Progenitor cell of endocrine pancreas (in vitro differentiated cells): ENCODE measurements at regions not wholly inside any gene's neighbourhood (a gene's known extent, or its start where the extent isn't known, plus 50 kb on each side); places are given as distances from the start of the nearest gene placed in this dataset.
"Not testable (repeated sequence)": the region's sequence is repeated elsewhere in the genome, so short reads cannot be mapped to it uniquely, and the experiment has no call there.

ENCODE experiments used
- DNase-seq: peaks from one replicate; pipeline ENCODE4 v3.0.0; 2021; ENCODE audit warnings: low spot score; ENCODE audit not compliant: unreplicated experiment
- H3K27ac Mint-ChIP-seq: 2 replicates; pipeline ENCODE4 v1.8.0; 2021; ENCODE audit warnings: mild to moderate bottlenecking, moderate library complexity, mixed read lengths
- H3K27me3 Mint-ChIP-seq: 2 replicates; pipeline ENCODE4 v1.8.0; 2021; ENCODE audit warnings: mixed read lengths
- H3K36me3 Mint-ChIP-seq: 2 replicates; pipeline ENCODE4 v1.8.0; 2022; ENCODE audit warnings: mixed read lengths; ENCODE audit not compliant: insufficient read depth
- H3K4me1 Mint-ChIP-seq: 2 replicates; pipeline ENCODE4 v1.8.0; 2021; ENCODE audit warnings: low read depth, mixed read lengths
- H3K4me3 Mint-ChIP-seq: 2 replicates; pipeline ENCODE4 v1.8.0; 2021; ENCODE audit warnings: low read depth, mild to moderate bottlenecking, moderate library complexity, mixed read lengths
- H3K9me3 Mint-ChIP-seq: 2 replicates; pipeline ENCODE4 v1.8.0; 2021; ENCODE audit warnings: low read depth, mixed read lengths
- TF ChIP-seq, protein P1 (sequence below): fragments of 200-600 bp; sonication (generic); IDR thresholded peaks from one replicate; pipeline ENCODE4 v1.5.0; 2021; ENCODE audit warnings: antibody characterized with exemption, mild to moderate bottlenecking; ENCODE audit not compliant: unreplicated experiment

DNA sequence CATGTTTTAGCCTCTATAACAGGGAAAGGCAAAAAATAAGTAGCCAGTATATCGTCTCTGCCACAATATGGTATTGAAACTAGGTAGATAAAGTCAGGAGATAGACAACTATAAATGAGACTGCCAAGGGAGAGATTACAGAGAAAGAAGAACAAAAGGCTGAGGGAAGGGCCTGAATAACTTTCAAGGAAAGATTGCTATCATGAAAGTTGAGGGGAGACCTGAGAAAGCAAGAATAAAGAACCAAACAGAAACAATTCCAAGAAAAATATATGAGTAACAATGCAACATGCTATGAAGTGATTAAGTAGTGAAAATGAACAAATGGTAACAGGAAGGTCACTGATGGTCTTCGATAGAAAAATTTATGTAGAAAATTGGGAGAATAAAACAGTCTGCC is 690.1 kb downstream of the METTL15 start:
- Mint-ChIP-seq H3K27ac (no peak overlapping the region), H3K4me3 (no peak overlapping the region), H3K36me3 (no peaks in the 10 kb centered on the region), H3K27me3 (peaks cover 14% of the 10 kb centered on the region), H3K9me3 (no peaks in the 10 kb centered on the region), H3K4me1 (no peaks in the 10 kb centered on the region)
- no peak for DNase-seq
- TF ChIP-seq, protein P1, sequence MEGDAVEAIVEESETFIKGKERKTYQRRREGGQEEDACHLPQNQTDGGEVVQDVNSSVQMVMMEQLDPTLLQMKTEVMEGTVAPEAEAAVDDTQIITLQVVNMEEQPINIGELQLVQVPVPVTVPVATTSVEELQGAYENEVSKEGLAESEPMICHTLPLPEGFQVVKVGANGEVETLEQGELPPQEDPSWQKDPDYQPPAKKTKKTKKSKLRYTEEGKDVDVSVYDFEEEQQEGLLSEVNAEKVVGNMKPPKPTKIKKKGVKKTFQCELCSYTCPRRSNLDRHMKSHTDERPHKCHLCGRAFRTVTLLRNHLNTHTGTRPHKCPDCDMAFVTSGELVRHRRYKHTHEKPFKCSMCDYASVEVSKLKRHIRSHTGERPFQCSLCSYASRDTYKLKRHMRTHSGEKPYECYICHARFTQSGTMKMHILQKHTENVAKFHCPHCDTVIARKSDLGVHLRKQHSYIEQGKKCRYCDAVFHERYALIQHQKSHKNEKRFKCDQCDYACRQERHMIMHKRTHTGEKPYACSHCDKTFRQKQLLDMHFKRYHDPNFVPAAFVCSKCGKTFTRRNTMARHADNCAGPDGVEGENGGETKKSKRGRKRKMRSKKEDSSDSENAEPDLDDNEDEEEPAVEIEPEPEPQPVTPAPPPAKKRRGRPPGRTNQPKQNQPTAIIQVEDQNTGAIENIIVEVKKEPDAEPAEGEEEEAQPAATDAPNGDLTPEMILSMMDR = no peak

DNA sequence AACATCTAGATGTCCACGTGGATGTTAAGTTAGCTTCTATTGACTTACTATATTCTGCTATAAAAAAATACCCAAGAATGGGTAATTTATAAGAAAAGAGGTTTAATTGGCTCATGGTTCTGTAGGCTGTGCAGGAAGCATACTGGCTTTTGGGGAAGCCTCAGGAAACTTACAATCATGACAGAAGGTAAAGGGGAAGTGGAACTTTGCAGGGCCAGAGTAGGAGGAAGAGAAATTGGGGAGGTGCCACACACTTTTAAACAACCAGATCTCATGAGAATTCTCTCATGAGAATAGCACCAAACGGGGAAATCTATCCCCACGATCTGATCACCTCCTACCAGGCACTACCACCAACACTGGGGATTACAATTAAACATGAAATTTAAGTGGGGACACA is 689.3 kb downstream of the METTL15 start:
- no peak for DNase-seq
- Mint-ChIP-seq H3K27me3 (peaks cover 6% of the 10 kb centered on the region), H3K27ac (no peak overlapping the region), H3K36me3 (no peaks in the 10 kb centered on the region), H3K4me1 (no peaks in the 10 kb centered on the region), H3K9me3 (no peaks in the 10 kb centered on the region), H3K4me3 (no peak overlapping the region)
- TF ChIP-seq, protein P1 = no peak

DNA sequence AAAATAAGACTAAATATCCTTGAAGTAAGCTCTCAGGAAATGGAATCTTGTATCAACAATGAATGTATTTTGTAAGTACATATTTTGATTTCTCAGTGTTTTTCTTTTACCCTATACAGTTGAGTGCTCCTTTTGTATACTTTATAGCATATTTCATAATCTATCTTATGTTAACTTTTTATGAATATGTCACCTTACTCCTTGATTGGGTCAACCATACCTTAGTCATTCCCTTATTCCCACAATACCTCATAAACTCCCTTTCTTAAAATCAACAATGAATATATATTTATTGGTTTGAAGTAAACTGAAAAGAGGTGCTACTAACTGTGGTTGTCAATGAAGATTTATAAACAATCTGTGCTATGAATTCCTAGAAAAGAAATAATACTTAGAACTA is 686.2 kb downstream of the METTL15 start:
- Mint-ChIP-seq H3K36me3 (peaks cover 1% of the 10 kb centered on the region), H3K27me3 (no peaks in the 10 kb centered on the region), H3K9me3 (peaks cover 15% of the 10 kb centered on the region), H3K27ac (no peak overlapping the region), H3K4me3 (no peak overlapping the region), H3K4me1 (no peaks in the 10 kb centered on the region)
- TF ChIP-seq, protein P1 = no peak
- DNase-seq = no peak

DNA sequence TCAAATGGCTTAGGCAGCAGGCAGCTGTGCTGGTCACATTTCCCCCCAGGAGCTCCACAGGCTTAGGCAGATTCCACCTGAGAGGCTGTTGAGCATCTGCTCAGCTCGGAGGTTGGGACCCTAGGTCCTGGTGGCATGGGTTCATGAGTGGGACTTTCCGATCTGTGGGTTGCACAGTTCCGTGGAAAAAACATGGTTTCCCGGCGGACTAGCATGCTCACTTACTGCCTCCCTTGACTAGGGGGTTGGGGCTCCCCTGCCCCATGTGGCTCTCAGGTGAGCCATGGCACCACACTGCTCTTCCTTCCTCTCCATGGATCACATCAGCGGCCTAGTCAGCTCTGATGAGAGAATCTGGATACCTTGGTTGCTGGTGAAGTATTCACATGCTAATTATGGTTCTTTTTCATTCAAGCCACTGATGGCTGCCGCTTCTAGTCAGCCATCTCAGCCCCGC is 685.1 kb downstream of the METTL15 start:
- DNase-seq = no peak
- H3K4me3 Mint-ChIP-seq = no peak overlapping the region
- peaks cover 15% of the 10 kb centered on the region for H3K9me3 Mint-ChIP-seq

DNA sequence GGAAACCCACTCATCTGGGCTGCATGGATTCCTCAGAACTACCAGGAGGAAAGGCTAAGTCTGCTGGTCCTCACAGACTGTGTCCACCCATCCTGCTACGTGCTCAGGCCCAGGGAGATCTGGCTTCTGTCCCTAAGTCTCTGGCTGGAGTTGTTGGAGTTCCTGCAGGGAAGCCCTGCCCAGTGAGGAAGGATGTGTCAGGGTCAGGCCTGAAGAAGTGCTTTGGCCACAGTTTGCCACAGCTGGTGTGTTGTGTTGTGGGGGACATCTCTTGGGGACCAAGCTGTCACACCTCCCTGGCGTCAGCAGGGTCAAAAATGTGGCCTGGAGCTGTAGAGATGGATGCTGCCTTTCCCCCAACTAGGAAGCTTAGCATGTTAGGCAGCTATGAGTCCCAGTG is 684.7 kb downstream of the METTL15 start:
- Mint-ChIP-seq H3K4me1 (no peaks in the 10 kb centered on the region), H3K27me3 (no peaks in the 10 kb centered on the region), H3K27ac (no peak overlapping the region), H3K4me3 (no peak overlapping the region), H3K36me3 (peaks cover 1% of the 10 kb centered on the region), H3K9me3 (peaks cover 15% of the 10 kb centered on the region)
- DNase-seq = no peak
- TF ChIP-seq, protein P1 = no peak

More for the DNA sequence above, 685.1 kb downstream of the METTL15 start:
- TF ChIP-seq, protein P1 = no peak
- H3K27ac Mint-ChIP-seq = no peak overlapping the region
- H3K4me1 Mint-ChIP-seq = no peaks in the 10 kb centered on the region
- no peaks in the 10 kb centered on the region for H3K27me3 Mint-ChIP-seq
- H3K36me3 Mint-ChIP-seq = peaks cover 1% of the 10 kb centered on the region

DNA sequence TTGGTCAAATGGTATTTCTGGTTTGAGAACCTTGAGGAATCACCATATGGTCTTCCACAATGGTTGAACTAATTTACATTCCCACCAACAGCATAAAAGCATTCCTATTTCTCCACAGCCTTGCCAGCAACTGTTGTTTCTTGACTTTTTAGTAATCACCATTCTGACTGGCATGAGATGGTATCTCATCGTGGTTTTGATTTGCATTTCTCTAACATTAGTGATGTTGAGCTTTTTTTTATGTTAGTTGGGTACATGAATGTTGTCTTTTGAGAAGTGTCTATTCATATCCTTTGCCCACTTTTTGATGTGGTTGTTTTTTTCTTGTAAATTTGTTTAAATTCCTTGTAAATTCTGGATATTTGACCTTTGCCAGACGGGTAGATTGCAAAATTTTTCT is 679.7 kb downstream of the METTL15 start:
- peaks cover 25% of the 10 kb centered on the region for H3K9me3 Mint-ChIP-seq
- H3K36me3 Mint-ChIP-seq = not testable (repeated sequence)

More for the DNA sequence above, 679.7 kb downstream of the METTL15 start:
- not testable (repeated sequence) for H3K27me3 Mint-ChIP-seq, DNase-seq, H3K4me1 Mint-ChIP-seq, H3K4me3 Mint-ChIP-seq, H3K27ac Mint-ChIP-seq
